ENCODE measurements at regions not wholly inside any gene's neighbourhood (a gene's known extent, or its start where the extent isn't known, plus 50 kb on each side); places are given as distances from the start of the nearest gene placed in this dataset.

DNA sequence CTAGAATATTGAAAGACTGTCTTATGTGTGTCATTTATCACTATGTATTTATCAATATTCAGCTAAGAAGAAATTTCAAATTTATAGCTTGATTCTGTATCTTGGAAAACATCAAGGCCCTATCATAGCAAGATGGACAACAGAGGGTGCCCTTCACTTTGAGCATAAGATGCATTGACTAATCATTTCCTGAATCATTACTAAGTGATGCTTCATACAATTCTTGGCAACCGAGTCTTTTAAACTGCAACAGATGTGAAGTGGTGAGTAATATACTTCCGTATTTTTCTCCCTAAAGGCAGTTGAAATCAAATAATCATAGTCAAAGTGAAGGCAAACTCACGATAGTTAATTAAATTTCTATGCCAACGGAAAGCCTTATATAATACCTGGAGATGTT, 318.6 kb upstream of the RGMB start:
- intact Hi-C loops (cut with DNase I, micrococcal nuclease) = no loop called here
- H3K36me3 ChIP-seq (ENCODE audit: low read depth) = no peaks in the 10 kb centered on the region
- TF ChIP-seq, protein P1, sequence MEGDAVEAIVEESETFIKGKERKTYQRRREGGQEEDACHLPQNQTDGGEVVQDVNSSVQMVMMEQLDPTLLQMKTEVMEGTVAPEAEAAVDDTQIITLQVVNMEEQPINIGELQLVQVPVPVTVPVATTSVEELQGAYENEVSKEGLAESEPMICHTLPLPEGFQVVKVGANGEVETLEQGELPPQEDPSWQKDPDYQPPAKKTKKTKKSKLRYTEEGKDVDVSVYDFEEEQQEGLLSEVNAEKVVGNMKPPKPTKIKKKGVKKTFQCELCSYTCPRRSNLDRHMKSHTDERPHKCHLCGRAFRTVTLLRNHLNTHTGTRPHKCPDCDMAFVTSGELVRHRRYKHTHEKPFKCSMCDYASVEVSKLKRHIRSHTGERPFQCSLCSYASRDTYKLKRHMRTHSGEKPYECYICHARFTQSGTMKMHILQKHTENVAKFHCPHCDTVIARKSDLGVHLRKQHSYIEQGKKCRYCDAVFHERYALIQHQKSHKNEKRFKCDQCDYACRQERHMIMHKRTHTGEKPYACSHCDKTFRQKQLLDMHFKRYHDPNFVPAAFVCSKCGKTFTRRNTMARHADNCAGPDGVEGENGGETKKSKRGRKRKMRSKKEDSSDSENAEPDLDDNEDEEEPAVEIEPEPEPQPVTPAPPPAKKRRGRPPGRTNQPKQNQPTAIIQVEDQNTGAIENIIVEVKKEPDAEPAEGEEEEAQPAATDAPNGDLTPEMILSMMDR (IDR thresholded peaks at IDR 0.05) = no peak
- DNase-seq (peak in 1 of 3 donors; percentile 16), ATAC-seq (peak; percentile 40)
- H3K4me3 ChIP-seq = no peak overlapping the region
- no peaks in the 10 kb centered on the region for H3K9me3 ChIP-seq
- H3K4me1 ChIP-seq (ENCODE audit: low read depth) = no peaks in the 10 kb centered on the region

DNA sequence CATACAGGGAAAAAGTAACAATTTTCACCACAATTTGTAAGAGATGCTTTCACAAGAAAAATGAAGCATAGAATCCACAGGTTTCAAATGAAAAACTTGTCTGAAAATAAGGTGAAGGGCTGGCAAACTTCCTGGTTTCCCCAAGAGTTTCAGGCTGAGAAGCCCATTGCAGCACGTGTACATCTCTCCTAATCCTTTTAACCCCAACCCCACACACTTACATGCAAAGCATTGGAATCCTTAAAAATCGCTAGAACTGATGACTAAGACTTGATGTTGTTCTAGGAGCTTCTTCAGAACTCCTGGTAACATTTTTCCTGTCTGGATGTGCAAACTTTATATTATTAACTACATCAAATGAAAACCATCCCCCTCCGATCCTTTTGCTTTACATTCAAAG, 317.8 kb upstream of the RGMB start:
- no peak overlapping the region for H3K4me3 ChIP-seq
- no peaks in the 10 kb centered on the region for H3K4me1 ChIP-seq (ENCODE audit: low read depth)
- TF ChIP-seq, protein P1 (IDR thresholded peaks at IDR 0.05) = no peak
- H3K9me3 ChIP-seq = no peaks in the 10 kb centered on the region
- no peak for DNase-seq
- H3K36me3 ChIP-seq (ENCODE audit: low read depth) = no peaks in the 10 kb centered on the region
- intact Hi-C loops (cut with DNase I, micrococcal nuclease) = no loop called here
- ATAC-seq = no peak

DNA sequence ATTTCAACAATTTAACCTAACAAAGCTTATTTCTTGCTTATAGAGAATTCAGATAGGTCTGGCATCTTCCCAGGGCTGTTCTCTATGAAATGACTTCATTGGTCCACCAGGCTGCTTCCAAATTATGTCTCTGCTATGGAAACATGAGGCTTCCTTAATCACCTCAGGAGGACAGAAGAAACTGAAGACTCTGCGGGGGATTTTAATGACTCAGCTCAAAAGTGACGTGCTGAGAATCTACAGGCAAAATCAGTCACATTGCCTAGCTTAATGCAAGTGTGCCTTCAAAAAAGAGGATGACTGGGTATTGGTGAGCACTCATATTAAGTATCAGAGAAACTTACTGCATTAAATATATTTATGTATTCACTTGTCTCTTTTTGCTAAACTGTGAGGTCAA, 315.5 kb upstream of the RGMB start:
- no peak for ATAC-seq
- Histone ChIP-seq H3K4me3 (no peak overlapping the region), H3K9me3 (no peaks in the 10 kb centered on the region), H3K4me1 (ENCODE audit: low read depth) (no peaks in the 10 kb centered on the region), H3K36me3 (ENCODE audit: low read depth) (no peaks in the 10 kb centered on the region)
- no peak for DNase-seq
- intact Hi-C loops (cut with DNase I, micrococcal nuclease) = no loop called here
- TF ChIP-seq, protein P1 (IDR thresholded peaks at IDR 0.05) = no peak

DNA sequence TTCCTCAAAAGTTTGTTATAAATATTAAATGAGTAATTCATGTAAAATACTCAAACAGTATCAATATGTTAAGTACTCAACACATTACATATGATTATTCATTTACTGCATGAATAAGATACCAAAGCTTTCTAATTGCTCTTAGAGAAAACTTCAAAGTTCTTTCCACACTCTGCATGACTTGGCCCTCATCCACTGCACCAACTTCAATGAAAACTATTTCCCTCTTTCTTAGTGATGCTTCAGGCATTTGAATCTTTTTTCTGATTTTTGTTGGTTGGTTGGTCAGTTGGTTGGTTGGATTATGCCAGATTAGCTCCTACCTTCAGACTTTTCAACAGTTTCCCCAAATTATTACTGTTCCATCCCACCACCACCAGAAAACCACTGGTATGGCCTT, 314.7 kb upstream of the RGMB start:
- Histone ChIP-seq H3K4me1 (ENCODE audit: low read depth) (no peaks in the 10 kb centered on the region), H3K9me3 (no peaks in the 10 kb centered on the region), H3K4me3 (no peak overlapping the region), H3K36me3 (ENCODE audit: low read depth) (no peaks in the 10 kb centered on the region)
- DNase-seq (no peak), ATAC-seq (no peak)
- TF ChIP-seq, protein P1 (IDR thresholded peaks at IDR 0.05) = no peak
- intact Hi-C loops (cut with DNase I, micrococcal nuclease) = no loop called here

DNA sequence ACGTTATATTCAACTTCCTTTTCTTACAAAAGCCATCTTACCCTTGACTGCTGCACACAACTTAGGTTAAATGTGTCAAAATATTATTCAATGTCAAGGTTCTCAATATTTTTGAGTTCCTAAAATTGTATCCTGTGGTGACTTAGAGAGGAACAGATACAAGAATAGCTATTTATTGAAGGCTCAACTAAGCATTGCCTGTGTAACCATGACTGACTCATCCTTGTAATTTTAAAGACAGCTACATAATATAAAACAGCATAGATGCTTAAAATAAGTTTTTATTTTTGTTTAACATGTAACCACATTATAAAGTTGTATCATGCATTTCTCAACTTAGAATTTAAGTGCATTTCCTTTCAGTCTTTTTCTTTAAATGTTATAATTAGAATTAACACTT, 312.9 kb upstream of the RGMB start:
- ATAC-seq = no peak
- TF ChIP-seq, protein P1 (IDR thresholded peaks at IDR 0.05) = no peak

DNA sequence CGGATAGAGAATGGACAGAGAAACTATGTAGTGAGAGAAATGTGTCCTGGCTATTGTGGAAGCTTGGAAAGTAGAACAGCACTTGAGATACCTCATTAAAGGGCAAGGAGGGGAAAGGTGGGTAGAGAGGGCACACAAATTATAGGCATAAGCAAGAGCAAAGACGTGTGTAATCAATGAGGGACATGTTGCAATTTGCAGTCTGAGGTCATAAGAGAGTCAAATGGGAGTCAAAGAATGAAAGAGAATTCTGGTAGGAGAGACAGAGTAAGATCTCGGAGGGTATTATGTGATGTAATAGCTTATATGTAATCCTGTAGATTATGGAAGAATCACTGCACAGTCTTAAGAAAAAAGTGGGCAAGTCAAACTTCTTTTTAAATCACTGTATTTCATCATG, 312.0 kb upstream of the RGMB start:
- Histone ChIP-seq H3K9me3 (no peaks in the 10 kb centered on the region), H3K4me1 (ENCODE audit: low read depth) (no peaks in the 10 kb centered on the region), H3K36me3 (ENCODE audit: low read depth) (no peaks in the 10 kb centered on the region), H3K4me3 (no peak overlapping the region)
- TF ChIP-seq, protein P1 (IDR thresholded peaks at IDR 0.05) = no peak
- intact Hi-C loops (cut with DNase I, micrococcal nuclease) = no loop called here
- DNase-seq (no peak), ATAC-seq (no peak)

More for the DNA sequence above, 312.9 kb upstream of the RGMB start:
- DNase-seq = no peak
- Histone ChIP-seq H3K9me3 (no peaks in the 10 kb centered on the region), H3K4me1 (ENCODE audit: low read depth) (no peaks in the 10 kb centered on the region), H3K4me3 (no peak overlapping the region), H3K36me3 (ENCODE audit: low read depth) (no peaks in the 10 kb centered on the region)
- intact Hi-C loops (cut with DNase I, micrococcal nuclease) = no loop called here
